ENCODE measurements at regions not wholly inside any gene's neighbourhood (a gene's known extent, or its start where the extent isn't known, plus 50 kb on each side); places are given as distances from the start of the nearest gene placed in this dataset.

DNA sequence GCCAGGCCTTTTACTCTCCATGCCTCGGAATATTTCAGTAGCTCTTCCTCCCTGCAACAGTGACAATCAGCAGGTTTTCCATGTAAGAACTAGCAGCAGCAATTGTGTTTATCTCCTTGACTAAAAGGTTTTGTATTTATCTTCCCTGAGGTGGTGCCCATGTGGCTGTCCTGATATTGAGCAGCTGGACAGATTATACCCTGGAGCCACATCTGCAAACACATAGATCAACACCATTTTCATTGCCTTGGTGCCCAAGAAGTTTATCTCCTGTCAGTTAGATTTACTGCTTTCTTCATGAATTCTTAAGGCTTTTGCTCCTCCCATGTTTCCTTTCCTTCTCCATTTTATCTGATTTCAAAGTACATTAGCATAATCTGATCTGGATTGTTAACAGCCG lies 378.4 kb downstream of the SPATA31D1 start:
- H3K4me3 Mint-ChIP-seq = no peak overlapping the region
- intact Hi-C loops (cut with micrococcal nuclease) = no loop called here
- Histone ChIP-seq H3K9me3 (replicated peaks in 1 of 2; ENCODE audit: control insufficient read depth in 1 of 2, insufficient read depth in 1 of 2, low read length in 2 of 2) (no peaks in the 10 kb centered on the region), H3K4me3 (replicated peaks in 1 of 3; ENCODE audit: low read depth in 2 of 3, low read length in 3 of 3) (no peak overlapping the region), H4K20me1 (ENCODE audit: insufficient read depth, low read length) (no peaks in the 10 kb centered on the region), H3K27me3 (ENCODE audit: control insufficient read depth in 2 of 2, insufficient read depth in 2 of 2, low read length in 2 of 2) (no peaks in the 10 kb centered on the region), H2AFZ (ENCODE audit: insufficient read depth, low read depth, low read length, poor library complexity, severe bottlenecking) (no peak overlapping the region), H3K4me1 (ENCODE audit: control insufficient read depth in 1 of 2, insufficient read depth in 2 of 2, low read length in 2 of 2) (no peaks in the 10 kb centered on the region), H3K27ac (ENCODE audit: low read depth in 1 of 2, low read length in 2 of 2) (no peak overlapping the region), H3K9ac (ENCODE audit: insufficient read depth, low read length, poor library complexity, severe bottlenecking) (no peak overlapping the region), H3K4me2 (replicated peaks; ENCODE audit: extremely low read depth, low read length, poor library complexity, severe bottlenecking) (no peak overlapping the region), H3K36me3 (replicated peaks in 1 of 2; ENCODE audit: control insufficient read depth in 1 of 2, insufficient read depth in 2 of 2, low read length in 2 of 2) (no peaks in the 10 kb centered on the region), H3K79me2 (ENCODE audit: insufficient read depth, low read length) (no peaks in the 10 kb centered on the region)
- 86% methylated on average over 1 of the region's 2 CpGs for WGBS (ENCODE audit: insufficient coverage)
- no peak overlapping the region for H3K27ac Mint-ChIP-seq
- H3K27me3 Mint-ChIP-seq (ENCODE audit: low read depth in 3 of 3) = no peaks in the 10 kb centered on the region
- no peaks in the 10 kb centered on the region for H3K4me1 Mint-ChIP-seq
- no peaks in the 10 kb centered on the region for H3K36me3 Mint-ChIP-seq
- H3K9me3 Mint-ChIP-seq = peaks cover 0 to 5% (median 0%) of the 10 kb centered on the region in 7 donors
- TF ChIP-seq, protein P1, sequence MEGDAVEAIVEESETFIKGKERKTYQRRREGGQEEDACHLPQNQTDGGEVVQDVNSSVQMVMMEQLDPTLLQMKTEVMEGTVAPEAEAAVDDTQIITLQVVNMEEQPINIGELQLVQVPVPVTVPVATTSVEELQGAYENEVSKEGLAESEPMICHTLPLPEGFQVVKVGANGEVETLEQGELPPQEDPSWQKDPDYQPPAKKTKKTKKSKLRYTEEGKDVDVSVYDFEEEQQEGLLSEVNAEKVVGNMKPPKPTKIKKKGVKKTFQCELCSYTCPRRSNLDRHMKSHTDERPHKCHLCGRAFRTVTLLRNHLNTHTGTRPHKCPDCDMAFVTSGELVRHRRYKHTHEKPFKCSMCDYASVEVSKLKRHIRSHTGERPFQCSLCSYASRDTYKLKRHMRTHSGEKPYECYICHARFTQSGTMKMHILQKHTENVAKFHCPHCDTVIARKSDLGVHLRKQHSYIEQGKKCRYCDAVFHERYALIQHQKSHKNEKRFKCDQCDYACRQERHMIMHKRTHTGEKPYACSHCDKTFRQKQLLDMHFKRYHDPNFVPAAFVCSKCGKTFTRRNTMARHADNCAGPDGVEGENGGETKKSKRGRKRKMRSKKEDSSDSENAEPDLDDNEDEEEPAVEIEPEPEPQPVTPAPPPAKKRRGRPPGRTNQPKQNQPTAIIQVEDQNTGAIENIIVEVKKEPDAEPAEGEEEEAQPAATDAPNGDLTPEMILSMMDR (IDR thresholded peaks at IDR 0.05) = no peak
- no peak for DNase-seq

DNA sequence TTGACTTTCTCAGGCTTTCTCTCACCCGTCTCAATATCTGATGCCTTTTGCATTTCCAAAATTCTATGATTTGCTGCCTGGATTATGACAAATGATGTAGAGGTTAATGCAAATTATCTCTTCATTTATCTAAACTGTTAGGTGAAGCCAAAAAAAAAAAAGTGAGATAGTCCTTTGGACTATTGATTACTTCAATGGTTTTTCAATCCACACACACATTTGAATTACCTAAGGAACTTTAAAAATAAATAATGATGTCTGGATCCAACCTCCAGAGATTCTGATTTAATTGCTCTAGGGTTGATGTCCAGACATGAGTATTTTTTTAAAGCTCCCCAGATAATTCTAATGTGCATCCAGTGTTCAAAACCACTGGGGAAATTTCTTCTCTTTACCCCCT lies 379.4 kb downstream of the SPATA31D1 start:
- no CpG with 5 or more reads among the region's 1 CpG for WGBS (ENCODE audit: insufficient coverage)
- Histone ChIP-seq H3K27me3 (ENCODE audit: control insufficient read depth in 2 of 2, insufficient read depth in 2 of 2, low read length in 2 of 2) (no peaks in the 10 kb centered on the region), H3K36me3 (replicated peaks in 1 of 2; ENCODE audit: control insufficient read depth in 1 of 2, insufficient read depth in 2 of 2, low read length in 2 of 2) (no peaks in the 10 kb centered on the region), H3K27ac (ENCODE audit: low read depth in 1 of 2, low read length in 2 of 2) (no peak overlapping the region), H3K9me3 (replicated peaks in 1 of 2; ENCODE audit: control insufficient read depth in 1 of 2, insufficient read depth in 1 of 2, low read length in 2 of 2) (no peaks in the 10 kb centered on the region), H3K4me2 (replicated peaks; ENCODE audit: extremely low read depth, low read length, poor library complexity, severe bottlenecking) (no peak overlapping the region), H3K4me1 (ENCODE audit: control insufficient read depth in 1 of 2, insufficient read depth in 2 of 2, low read length in 2 of 2) (no peaks in the 10 kb centered on the region), H3K4me3 (replicated peaks in 1 of 3; ENCODE audit: low read depth in 2 of 3, low read length in 3 of 3) (no peak overlapping the region), H2AFZ (ENCODE audit: insufficient read depth, low read depth, low read length, poor library complexity, severe bottlenecking) (no peak overlapping the region), H3K79me2 (ENCODE audit: insufficient read depth, low read length) (no peaks in the 10 kb centered on the region), H3K9ac (ENCODE audit: insufficient read depth, low read length, poor library complexity, severe bottlenecking) (no peak overlapping the region), H4K20me1 (ENCODE audit: insufficient read depth, low read length) (no peaks in the 10 kb centered on the region)
- no peak overlapping the region for H3K4me3 Mint-ChIP-seq
- no peak for DNase-seq
- no peaks in the 10 kb centered on the region for H3K36me3 Mint-ChIP-seq
- intact Hi-C loops (cut with micrococcal nuclease) = no loop called here
- no peaks in the 10 kb centered on the region for H3K4me1 Mint-ChIP-seq
- peaks cover 0 to 5% (median 0%) of the 10 kb centered on the region in 7 donors for H3K9me3 Mint-ChIP-seq
- no peak overlapping the region for H3K27ac Mint-ChIP-seq
- H3K27me3 Mint-ChIP-seq (ENCODE audit: low read depth in 3 of 3) = no peaks in the 10 kb centered on the region
- TF ChIP-seq, protein P1 (IDR thresholded peaks at IDR 0.05) = no peak

Data from CD14-positive monocyte (primary cell).